GM21723 (cell line): ENCODE measurements at regions not wholly inside any gene's neighbourhood (a gene's known extent, or its start where the extent isn't known, plus 50 kb on each side); places are given as distances from the start of the nearest gene placed in this dataset.
"Not testable (repeated sequence)": the region's sequence is repeated elsewhere in the genome, so short reads cannot be mapped to it uniquely, and the experiment has no call there.

Source experiments
- ATAC-seq: cut with Tn5 transposase; IDR thresholded peaks from one replicate; pipeline ENCODE4 v1.9.1; 2021; ENCODE audit warnings: mild to moderate bottlenecking, moderate library complexity; ENCODE audit not compliant: unreplicated experiment

- ATAC-seq = no peak
Measured at GRCh38 chr5:28313953-28314352, 1275.6 kb upstream of the CDH9 start.

DNA sequence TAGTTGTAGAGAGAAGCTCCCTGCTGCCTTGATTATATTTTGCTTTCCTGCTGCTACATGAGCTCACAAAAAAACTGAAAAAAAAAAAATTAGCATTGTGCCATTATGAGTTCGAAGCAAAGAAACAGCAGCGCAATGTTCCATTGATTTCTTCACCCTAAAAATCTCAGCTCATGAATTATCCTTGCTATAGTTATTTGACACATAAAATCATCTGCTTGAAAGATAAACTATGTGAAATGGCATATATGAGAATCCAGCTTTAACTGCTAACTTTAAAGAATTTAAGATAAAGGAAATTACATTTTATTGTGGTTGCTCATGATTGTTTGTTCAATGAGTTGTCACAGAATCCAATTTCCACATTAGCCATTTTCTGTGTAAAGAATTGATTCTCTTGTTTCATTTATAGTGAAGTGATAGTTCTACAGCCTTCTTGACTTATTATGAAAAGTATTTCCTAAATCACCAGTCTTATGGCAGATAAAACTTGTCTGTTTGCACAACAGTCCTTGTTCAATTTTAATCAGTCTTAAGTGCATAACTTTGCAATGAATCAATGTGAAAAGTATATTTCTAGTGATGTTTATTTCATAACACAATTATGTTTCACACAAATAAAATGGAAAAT lies 1275.0 kb upstream of the CDH9 start:
- no peak for ATAC-seq

GRCh38 chr5:28310696-28311095 lies 1272.3 kb upstream of the CDH9 start:
- no peak for ATAC-seq

DNA sequence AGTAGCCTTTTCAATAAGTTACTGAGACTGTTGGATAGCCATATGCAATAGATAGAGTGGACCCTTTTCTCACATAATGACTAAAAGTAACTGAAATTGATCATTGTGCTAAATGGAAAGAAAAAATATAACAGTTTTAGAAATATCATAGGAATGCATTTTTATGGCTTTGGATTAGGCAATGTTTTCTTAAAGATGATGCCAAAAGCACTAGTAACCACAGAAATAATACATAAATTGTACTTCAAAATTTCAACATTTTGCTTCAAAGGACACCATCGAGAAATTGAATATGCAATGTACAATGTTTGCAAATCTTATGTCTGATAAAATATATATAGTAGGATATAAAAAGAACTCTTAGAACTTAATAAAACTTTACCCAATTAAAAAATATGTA lies 1267.5 kb upstream of the CDH9 start:
- ATAC-seq = no peak

- no peak for ATAC-seq
Measured at GRCh38 chr5:28301712-28302111, 1263.3 kb upstream of the CDH9 start.

- no peak for ATAC-seq
Measured at GRCh38 chr5:28296254-28297013, 1258.0 kb upstream of the CDH9 start.

DNA sequence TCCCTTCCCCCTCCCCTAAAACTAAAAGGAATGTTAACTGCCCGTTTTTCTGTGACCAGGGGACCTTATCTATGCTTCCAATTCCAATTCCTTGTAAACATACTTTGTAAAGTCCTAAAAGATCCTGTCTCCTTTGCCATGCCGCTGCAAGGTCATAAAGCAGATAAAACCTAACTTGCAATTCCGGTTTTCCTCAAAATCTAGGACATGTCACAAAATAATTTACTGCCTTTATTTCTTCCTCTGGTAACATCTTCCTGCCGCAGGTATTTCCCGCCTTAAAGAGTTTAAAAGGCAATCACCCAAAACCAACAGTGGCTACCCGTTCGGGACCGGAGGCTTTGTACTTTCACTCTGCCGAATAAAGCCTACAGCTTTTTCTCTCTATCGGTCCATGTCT lies 1248.6 kb upstream of the CDH9 start:
- not testable (repeated sequence) for ATAC-seq

DNA sequence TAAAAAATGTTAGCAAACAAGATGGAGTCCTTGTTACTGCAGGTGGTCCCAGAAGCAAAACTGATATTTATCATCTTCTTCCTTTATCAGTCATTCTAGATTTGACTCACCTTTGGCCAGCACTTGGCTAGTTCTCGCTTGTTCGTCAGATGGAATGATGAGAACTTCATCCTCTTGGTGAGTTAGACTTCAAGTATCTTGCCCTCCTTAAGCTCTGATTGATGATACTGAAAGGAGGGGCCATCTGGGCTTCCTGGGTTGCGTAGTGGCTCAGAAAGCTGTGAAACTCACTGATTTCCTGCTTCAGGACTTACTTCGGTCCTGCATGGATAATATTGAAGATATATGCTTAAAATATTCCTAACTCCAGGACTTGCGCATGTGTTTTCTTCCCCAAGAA lies 1248.2 kb upstream of the CDH9 start:
- no peak for ATAC-seq

DNA sequence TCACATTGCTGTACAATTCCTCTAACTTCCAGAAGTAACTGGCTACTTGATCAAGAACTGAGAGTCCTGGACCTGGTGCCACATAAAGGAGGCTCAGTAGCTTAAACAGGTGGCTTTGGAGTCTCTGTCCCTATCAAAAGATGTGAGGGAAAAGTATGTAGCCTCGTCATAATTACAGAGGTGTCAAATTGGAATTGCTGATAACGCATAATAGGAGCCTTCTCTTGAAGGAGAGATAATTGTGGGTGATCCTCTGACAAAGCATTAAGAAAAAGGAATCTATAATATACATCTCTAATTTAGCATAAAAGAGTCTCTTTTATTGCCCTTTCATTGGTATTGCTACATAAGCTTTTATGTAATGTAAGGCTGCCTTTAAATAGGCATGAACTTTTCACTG lies 1246.4 kb upstream of the CDH9 start:
- no peak for ATAC-seq

- no peak for ATAC-seq
Measured at GRCh38 chr5:28281351-28281750, 1243.0 kb upstream of the CDH9 start.

GRCh38 chr5:28275931-28276330 lies 1237.5 kb upstream of the CDH9 start:
- ATAC-seq = no peak

- no peak for ATAC-seq
Measured at GRCh38 chr5:28269978-28270377, 1231.6 kb upstream of the CDH9 start.

GRCh38 chr5:28265877-28266276 lies 1227.5 kb upstream of the CDH9 start:
- no peak for ATAC-seq

DNA sequence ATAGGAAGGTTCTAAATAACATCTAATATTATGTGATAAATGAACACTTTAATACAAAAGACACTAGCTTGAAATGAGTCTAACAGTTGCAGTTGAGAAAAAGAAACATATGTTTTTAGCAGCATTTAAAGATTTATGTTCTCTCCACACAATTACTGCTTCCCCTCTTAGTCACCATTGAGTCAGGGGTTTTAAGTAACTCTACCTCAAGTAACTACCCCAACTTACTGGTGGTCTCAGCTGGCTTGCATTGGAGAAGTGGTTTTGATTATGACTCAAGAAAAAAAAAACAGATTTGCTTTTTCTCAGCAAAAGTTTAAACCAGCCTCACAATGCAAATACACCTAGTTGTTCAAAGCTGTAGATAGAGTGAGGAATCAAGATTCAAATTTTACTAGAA lies 1216.5 kb upstream of the CDH9 start:
- ATAC-seq = no peak

GRCh38 chr5:28253431-28253830 lies 1215.0 kb upstream of the CDH9 start:
- no peak for ATAC-seq

DNA sequence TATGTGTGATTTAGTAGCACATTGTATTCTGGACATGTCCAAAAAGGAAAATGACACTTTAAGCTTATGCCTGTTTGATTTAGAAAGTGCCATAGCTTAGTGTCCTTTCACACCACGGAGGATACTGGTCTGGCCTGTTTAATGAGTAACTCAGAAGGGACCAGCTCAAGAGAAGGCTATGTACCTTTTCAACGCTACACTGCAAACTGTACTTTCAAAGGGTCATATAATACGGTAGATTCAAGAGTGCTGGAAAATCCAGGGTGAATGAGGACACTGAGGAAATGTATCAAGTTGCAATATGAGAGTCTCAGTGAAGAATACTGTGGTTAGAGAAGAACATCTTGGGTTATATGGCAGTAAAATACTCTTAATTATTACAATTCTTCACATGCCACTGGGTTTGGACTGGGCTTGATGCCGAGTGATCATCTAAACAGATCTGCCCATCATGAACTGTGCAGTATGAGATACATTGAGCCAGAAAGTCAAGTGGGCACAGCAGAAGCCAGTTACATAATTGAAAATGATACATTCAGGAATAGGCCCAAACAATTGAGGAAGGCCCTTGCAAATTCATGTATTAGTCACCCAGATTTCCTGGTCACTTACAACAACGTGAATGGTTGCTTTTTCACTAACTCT lies 1211.5 kb upstream of the CDH9 start:
- no peak for ATAC-seq

DNA sequence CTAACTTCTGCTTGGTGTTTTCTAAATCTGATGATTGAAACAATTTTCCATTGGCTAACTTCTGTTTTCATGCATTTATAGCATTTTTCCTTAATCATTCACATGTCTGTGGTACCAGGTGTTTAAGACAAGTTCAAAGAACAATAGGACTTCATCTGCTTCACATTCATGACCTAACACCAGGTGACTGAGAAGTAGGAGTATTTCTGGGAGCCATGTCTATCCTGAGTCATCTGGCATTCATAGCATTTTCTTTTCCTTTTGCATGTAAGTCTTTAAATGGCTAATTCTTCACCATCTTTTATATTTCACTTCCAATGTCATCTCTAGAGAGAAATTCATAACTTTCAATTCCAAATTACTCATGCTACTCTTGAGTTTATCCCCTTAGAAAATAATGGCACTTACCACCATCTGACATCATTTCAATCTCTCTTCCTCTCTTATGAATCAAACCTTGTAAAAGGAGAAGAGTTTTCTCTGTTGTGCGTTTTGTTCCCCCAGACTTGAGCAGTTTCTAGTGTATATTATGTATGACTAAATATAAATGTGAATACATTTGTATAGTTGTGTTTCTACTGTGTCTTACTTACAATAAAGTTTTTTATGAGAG lies 1196.1 kb upstream of the CDH9 start:
- ATAC-seq = no peak

DNA sequence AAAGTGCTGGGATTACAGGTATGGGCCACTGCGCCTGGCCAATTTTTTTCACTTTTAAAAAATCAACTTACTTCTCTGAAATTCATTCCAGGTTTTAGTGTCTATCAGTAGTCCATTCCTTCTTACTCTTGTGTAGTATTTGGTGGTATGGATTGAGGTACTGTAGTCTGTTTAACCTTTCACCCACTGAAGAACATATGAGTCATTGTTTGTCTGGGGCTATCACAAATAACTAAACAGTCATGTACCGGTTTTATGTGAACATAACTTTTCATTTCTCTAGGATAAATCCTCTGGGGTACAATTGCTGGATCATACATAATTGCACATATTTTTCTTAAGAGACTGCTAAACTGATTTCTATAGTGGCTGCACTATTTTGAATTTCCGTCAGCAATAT lies 1188.0 kb upstream of the CDH9 start:
- no peak for ATAC-seq

GRCh38 chr5:28219539-28219938 lies 1181.2 kb upstream of the CDH9 start:
- no peak for ATAC-seq

DNA sequence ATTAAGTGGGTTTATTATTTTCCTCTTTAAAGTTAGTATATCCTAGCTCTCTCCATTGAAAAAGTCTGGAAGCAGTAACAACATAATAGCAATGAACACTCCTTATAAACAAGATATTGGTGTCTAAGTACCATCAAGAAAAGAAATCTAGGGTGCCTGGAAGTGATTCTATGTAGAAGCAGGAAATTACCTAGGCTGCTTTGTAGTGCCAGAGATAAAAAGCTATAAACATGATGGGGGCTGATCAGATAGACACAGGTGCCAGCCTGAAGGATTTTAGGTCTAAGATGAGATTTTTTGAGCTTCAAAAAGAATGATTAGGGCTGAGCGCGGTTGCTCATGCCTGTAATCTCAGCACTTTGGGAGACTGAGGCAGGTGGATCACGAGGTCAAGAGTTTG lies 1179.3 kb upstream of the CDH9 start:
- ATAC-seq = no peak

DNA sequence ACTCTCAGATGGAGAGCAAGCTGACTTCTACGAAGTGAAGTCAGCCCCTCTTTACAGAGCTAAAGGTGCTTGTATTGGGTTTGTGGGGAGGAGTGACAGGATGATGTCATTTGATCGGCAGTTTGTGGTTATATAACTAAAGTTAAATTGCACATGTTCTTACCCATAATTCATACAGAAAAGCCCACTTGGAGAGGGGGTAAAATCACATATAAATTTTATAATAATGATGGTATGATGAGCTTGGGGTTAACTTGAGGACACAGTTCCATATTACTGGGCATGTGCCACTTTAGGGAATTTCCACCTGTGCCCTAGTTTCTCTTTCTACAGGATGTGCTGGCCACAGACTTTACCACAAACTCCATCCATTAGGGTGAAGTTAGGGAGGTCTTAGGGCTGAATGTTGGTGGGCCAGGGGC lies 1178.6 kb upstream of the CDH9 start:
- ATAC-seq = peak; percentile 48

DNA sequence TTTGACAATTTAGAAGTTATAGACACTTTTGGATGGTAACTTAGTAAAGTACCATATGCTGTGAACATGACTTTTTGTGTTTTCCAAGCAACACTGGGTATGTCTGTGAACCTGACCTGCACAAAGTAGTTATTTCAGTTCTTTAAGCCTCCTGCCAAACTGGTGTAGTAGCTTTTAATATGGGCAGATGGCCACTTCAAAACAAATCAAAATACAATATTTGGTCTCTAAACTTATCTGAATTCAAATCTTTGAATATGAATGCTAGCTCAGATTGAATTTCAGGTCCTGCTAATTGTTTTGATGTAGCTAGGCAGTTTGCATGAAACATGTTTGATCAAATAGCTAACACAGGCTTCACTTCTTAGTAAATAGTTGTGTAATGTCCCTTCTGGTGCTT lies 1176.7 kb upstream of the CDH9 start:
- no peak for ATAC-seq
